Right lobe of liver (tissue), 6 donors: ENCODE measurements at regions not wholly inside any gene's neighbourhood (a gene's known extent, or its start where the extent isn't known, plus 50 kb on each side); places are given as distances from the start of the nearest gene placed in this dataset.
A peak's percentile ranks its signal among the peaks of the same experiment; 100 is the strongest.

Experiments
- ATAC-seq, 4 donors: fragments of 200-7000 bp; cut with Tn5 transposase; one replicate each; pipeline ENCODE4 v1.9.1; 2020; ENCODE audit warnings: mild to moderate bottlenecking in 4 of 4, moderate library complexity in 4 of 4
- DNase-seq, 3 donors: peaks; one replicate each; pipeline ENCODE4 v3.0.0-alpha.2; 2020
- H3K27ac ChIP-seq, 3 donors: fragments of 200-600 bp; one replicate each; pipeline ENCODE4 v1.8.0; 2022
- H3K27me3 ChIP-seq, 2 donors: fragments of 200-600 bp; one replicate each; pipeline ENCODE4 v1.8.0; 2022
- H3K36me3 ChIP-seq, 4 donors: fragments of 200-600 bp; sonication (generic) in 1 of 4; one replicate each; pipeline versions ENCODE4 v1.5.1 to v1.8.0; 2017 to 2022; ENCODE audit warnings: control low read depth in 1 of 4
- H3K4me1 ChIP-seq, 4 donors: fragments of 200-600 bp; sonication (generic) in 1 of 4; one replicate each; pipeline versions ENCODE4 v1.5.1 to v1.8.0; 2017 to 2022; ENCODE audit warnings: control low read depth in 1 of 4
- H3K4me3 ChIP-seq, 3 donors: fragments of 200-600 bp; one replicate each; pipeline ENCODE4 v1.8.0; 2022
- H3K9me3 ChIP-seq, 4 donors: fragments of 200-600 bp; sonication (generic) in 1 of 4; one replicate each; pipeline versions ENCODE4 v1.5.1 to v1.8.0; 2017 to 2022; ENCODE audit warnings: control low read depth in 1 of 4
- POLR2A ChIP-seq: fragments of 450-650 bp; IDR thresholded peaks from one replicate; pipeline ENCODE4 v1.6.1; 2017; ENCODE audit warnings: antibody characterized with exemption, mild to moderate bottlenecking
- WGBS: methylation state at CpG from one replicate; pipeline ENCODE4 v1.1.6; 2018; ENCODE audit warnings: low coverage, low lambda C conversion rate; ENCODE audit not compliant: insufficient coverage; ENCODE audit errors: missing lambda C conversion rate; 5-methylcytosine and 5-hydroxymethylcytosine counted together
- intact Hi-C, 2 donors: fragments of 100-400 bp; cut with DNase I; formaldehyde crosslinking; loops; one replicate each; pipeline versions ENCODE4 v1.11.2 to v1.14.1; 2022
- TF ChIP-seq, protein P1 (sequence below), 4 donors: fragments of 200-600 bp in 3 of 4; fragments of 450-650 bp in 1 of 4; IDR thresholded peaks; one replicate each; pipeline versions ENCODE4 v1.5.1 to v1.8.0; 2016 to 2022; ENCODE audit warnings: antibody characterized with exemption in 4 of 4, mild to moderate bottlenecking in 2 of 4
- donor health status: DM: no; HTN: yes; CAD: no.
- donor health status: DM: no; HTN: no; CAD: no.
- donor health status: DM: no; HTN: no; CAD: no.
- donor health status: DM: no; HTN: yes; CAD: no.
- donor health status: DM: no; HTN: yes; CAD: no.

DNA sequence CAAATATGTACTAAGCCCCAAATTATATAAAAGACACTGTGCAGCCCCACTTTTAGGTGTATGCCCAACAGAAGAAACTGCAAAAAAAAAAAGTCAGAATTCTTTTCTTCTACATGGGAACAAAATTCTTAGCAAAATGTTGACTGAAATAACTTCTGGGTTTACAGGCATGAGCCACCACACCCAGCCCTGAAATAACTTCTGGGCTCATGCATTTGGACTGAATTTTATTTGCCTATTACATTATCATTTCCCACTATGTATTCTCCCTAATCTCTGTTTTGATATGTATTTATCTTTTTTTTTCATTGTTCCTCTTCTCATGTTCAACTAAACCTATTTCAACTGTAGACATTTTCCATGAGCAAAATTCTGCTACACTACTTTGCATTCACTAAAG is 169.2 kb downstream of the GRIN2B start:
- H3K27me3 ChIP-seq = no peaks in the 10 kb centered on the region
- H3K4me1 ChIP-seq = no peaks in the 10 kb centered on the region
- H3K27ac ChIP-seq = no peak overlapping the region
- H3K4me3 ChIP-seq = no peak overlapping the region
- TF ChIP-seq, protein P1, sequence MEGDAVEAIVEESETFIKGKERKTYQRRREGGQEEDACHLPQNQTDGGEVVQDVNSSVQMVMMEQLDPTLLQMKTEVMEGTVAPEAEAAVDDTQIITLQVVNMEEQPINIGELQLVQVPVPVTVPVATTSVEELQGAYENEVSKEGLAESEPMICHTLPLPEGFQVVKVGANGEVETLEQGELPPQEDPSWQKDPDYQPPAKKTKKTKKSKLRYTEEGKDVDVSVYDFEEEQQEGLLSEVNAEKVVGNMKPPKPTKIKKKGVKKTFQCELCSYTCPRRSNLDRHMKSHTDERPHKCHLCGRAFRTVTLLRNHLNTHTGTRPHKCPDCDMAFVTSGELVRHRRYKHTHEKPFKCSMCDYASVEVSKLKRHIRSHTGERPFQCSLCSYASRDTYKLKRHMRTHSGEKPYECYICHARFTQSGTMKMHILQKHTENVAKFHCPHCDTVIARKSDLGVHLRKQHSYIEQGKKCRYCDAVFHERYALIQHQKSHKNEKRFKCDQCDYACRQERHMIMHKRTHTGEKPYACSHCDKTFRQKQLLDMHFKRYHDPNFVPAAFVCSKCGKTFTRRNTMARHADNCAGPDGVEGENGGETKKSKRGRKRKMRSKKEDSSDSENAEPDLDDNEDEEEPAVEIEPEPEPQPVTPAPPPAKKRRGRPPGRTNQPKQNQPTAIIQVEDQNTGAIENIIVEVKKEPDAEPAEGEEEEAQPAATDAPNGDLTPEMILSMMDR (IDR thresholded peaks at IDR 0.05) = no peak
- no peak for TF ChIP-seq POLR2A
- ATAC-seq (peak in 1 of 4 donors; percentile 27), DNase-seq (no peak)
- no peaks in the 10 kb centered on the region for H3K36me3 ChIP-seq
- H3K9me3 ChIP-seq = no peaks in the 10 kb centered on the region
- intact Hi-C loops = no loop called here

DNA sequence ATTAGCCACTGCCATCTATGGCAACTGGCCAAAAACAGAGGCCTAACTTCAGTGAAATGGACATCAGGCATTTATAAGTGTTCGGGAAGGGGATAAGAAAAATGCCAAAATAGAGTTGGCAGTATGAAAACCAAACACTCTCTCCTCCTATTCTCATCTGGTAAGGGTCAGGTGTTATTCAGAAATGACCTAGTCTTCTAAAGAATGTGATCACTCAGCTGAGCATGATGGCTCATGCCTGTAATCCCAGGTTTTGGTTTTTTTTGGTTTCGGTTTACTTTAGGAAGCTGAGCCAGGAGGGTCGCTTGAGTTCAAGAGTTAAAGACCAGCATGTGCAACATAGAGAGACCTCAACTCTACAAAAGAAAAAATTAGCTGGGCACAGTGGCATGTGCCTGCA is 170.3 kb downstream of the GRIN2B start:
- no peaks in the 10 kb centered on the region for H3K27me3 ChIP-seq
- WGBS = 62% methylated on average over 3 of the region's 3 CpGs
- H3K4me1 ChIP-seq = no peaks in the 10 kb centered on the region
- ATAC-seq = peak in 1 of 4 donors; percentile 93
- DNase-seq = no peak
- H3K9me3 ChIP-seq = no peaks in the 10 kb centered on the region
- no peaks in the 10 kb centered on the region for H3K36me3 ChIP-seq
- H3K27ac ChIP-seq = no peak overlapping the region
- H3K4me3 ChIP-seq = no peak overlapping the region
- no peak for TF ChIP-seq POLR2A
- TF ChIP-seq, protein P1 (IDR thresholded peaks at IDR 0.05) = no peak
- intact Hi-C loops = no loop called here

DNA sequence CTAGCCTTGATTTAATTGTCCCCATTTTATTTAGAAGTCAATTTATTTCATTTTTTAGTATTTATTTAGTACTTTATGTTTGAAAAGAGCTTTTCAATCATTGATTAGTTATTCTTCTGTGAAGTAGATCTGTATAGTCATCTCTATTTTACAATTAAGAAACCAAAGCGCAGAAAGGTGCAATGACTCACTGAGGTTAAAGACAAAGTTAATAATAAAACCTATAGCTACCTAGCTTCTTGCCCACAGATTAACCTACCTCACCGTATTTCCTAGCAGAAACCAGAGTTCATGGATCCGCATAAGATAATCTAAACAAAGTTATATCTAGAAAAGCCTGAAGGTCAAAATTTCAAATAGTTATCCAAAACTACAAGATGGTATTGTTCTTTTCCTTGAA is 176.4 kb downstream of the GRIN2B start:
- no peak for TF ChIP-seq POLR2A
- TF ChIP-seq, protein P1 (IDR thresholded peaks at IDR 0.05) = no peak
- Histone ChIP-seq H3K36me3 (no peaks in the 10 kb centered on the region), H3K27me3 (no peaks in the 10 kb centered on the region), H3K27ac (no peak overlapping the region), H3K4me3 (no peak overlapping the region), H3K4me1 (no peaks in the 10 kb centered on the region), H3K9me3 (no peaks in the 10 kb centered on the region)
- 39% methylated on average over 3 of the region's 3 CpGs for WGBS
- intact Hi-C loops = no loop called here
- DNase-seq = no peak
- no peak for ATAC-seq

DNA sequence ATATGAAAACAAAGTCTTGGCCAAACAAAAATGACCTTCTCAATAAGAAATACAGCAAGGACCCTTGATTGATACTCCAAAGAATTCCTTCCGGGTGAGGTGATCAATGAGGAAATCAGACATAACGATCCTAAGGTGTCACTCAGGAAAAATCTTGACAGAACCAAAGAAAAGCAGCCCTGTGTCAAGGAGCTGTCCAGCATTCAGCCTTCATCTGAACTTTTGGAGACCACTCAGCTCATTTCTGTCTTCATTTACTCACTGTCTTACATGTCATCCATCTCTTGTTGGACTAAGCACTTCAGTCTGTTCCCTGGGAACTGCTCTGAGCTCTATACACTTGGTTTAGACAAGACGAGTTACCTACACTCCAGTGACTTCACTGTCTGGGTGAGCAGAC is 179.9 kb downstream of the GRIN2B start:
- Histone ChIP-seq H3K4me3 (no peak overlapping the region), H3K36me3 (no peaks in the 10 kb centered on the region), H3K27ac (no peak overlapping the region), H3K4me1 (no peaks in the 10 kb centered on the region), H3K27me3 (no peaks in the 10 kb centered on the region), H3K9me3 (no peaks in the 10 kb centered on the region)
- DNase-seq (no peak), ATAC-seq (no peak)
- intact Hi-C loops = no loop called here
- TF ChIP-seq, protein P1 (IDR thresholded peaks at IDR 0.05) = no peak
- no peak for TF ChIP-seq POLR2A
- WGBS = 57% methylated on average over 3 of the region's 3 CpGs

DNA sequence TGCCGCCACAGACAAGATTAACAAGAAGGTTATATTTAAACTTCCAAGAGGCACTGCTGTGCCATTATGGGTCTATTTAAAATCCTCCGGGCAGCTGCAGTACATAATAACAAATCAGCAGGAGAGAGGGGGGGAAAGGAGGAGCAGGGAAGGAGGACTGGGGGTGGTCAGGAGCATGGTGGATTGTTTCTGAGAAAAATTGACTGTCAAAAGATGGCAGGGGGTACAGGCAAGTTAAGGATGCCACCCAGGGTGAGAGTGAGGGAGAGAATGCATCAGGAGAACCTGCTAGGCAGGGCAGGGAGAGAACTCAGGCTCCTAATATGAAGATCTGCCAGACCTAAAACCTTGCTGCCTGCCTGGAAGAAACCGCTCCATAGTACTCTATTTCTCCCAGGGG is 181.8 kb downstream of the GRIN2B start:
- no peak for ATAC-seq
- H3K36me3 ChIP-seq = no peaks in the 10 kb centered on the region
- 29% methylated on average over 2 of the region's 3 CpGs for WGBS
- intact Hi-C loops = no loop called here
- no peaks in the 10 kb centered on the region for H3K4me1 ChIP-seq
- TF ChIP-seq, protein P1 (IDR thresholded peaks at IDR 0.05) = no peak
- TF ChIP-seq POLR2A = no peak
- H3K9me3 ChIP-seq = no peaks in the 10 kb centered on the region
- H3K27me3 ChIP-seq = no peaks in the 10 kb centered on the region
- no peak for DNase-seq
- H3K27ac ChIP-seq = no peak overlapping the region
- no peak overlapping the region for H3K4me3 ChIP-seq
